HG03097 (cell line): ENCODE measurements at regions not wholly inside any gene's neighbourhood (a gene's known extent, or its start where the extent isn't known, plus 50 kb on each side); places are given as distances from the start of the nearest gene placed in this dataset.
"Not testable (repeated sequence)": the region's sequence is repeated elsewhere in the genome, so short reads cannot be mapped to it uniquely, and the experiment has no call there.

Source experiments
- ATAC-seq: cut with Tn5 transposase; IDR thresholded peaks from one replicate; pipeline ENCODE4 v1.9.1; 2021; ENCODE audit not compliant: unreplicated experiment, low FRiP score

GRCh38 chr4:38368613-38369012 is 295.4 kb upstream of the KLF3 start:
- ATAC-seq: no peak

GRCh38 chr4:38371391-38371851 is 292.6 kb upstream of the KLF3 start:
- no peak for ATAC-seq

DNA sequence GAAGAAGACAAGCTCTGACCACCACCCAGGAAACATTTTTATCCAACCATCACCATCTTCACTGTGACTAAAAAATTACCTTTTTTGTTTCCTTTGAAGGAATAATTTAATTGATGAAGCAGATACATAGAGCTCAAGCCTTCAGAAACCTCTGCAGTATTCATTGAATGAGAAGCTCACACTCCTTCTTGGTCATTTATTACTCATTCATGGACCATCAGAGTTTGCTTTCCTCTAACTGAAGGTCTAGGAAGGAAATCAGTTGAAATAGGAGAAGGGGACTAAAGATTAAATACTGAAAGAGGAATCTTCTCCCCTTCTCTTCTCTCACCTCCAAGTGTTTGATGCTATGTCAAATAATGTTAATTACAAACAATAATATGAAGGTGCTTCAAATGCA is 290.6 kb upstream of the KLF3 start:
- no peak for ATAC-seq

GRCh38 chr4:38377195-38377594 is 286.8 kb upstream of the KLF3 start:
- no peak for ATAC-seq

GRCh38 chr4:38378478-38378877 is 285.5 kb upstream of the KLF3 start:
- no peak for ATAC-seq

DNA sequence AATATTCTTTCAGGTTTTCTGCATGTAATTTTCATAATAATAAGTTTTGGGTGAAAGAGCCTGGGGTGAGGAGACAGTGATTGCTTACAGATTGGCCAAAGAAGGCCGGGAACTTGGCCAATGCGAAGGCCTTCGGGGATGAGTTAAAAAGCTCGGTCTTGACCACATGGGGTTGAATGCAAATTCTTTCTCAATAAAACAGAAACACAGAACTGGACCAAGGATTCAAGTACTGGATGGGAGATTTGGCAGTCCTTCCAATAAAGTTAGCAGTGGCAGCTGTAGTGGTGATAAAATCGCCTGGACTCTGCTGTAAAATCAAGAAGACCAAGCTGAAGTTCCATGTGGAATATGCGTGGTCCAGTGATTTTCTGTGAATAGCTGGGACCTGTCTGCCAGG is 282.2 kb upstream of the KLF3 start:
- no peak for ATAC-seq

DNA sequence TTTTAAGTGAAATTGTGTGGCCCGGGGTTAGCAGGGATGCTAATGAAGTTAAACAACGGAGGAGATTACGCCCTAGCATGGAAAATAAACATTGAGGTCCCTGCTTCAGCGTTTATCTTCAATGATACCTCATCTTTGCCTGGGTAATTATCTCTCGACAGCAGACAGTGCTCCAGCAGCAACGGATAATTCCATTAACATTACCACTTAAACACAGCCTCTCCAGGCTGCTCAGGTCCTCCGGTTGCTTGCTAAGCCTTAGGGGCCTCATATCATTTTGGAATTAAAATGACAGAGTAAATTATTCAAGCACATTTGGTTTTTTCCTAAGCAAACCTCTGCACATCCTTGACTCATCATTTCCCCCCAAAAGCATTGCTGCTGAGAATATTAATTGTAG is 281.5 kb upstream of the KLF3 start:
- no peak for ATAC-seq

DNA sequence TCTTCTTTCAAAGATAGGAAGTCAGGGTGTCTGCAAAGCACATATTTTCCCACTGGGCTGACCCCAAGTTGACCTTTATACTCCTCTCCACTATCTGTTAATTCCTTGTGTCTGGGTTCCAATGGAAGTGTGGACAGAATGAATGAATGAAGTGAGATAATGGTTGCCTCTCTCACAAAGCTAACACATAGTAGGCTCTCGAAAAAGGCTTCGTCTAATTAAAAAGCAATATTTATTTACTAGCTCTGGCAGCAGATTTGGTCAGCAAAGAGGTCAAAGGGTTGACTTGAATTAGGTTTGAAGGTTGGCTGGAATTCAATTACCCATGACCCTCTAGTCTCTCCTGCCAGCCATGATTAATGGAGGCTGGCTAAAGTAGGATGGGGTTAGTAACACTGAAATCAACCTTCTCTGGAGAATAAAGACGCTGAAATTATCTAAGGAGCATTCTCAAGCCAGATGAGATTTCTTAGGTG is 280.3 kb upstream of the KLF3 start:
- ATAC-seq: no peak

DNA sequence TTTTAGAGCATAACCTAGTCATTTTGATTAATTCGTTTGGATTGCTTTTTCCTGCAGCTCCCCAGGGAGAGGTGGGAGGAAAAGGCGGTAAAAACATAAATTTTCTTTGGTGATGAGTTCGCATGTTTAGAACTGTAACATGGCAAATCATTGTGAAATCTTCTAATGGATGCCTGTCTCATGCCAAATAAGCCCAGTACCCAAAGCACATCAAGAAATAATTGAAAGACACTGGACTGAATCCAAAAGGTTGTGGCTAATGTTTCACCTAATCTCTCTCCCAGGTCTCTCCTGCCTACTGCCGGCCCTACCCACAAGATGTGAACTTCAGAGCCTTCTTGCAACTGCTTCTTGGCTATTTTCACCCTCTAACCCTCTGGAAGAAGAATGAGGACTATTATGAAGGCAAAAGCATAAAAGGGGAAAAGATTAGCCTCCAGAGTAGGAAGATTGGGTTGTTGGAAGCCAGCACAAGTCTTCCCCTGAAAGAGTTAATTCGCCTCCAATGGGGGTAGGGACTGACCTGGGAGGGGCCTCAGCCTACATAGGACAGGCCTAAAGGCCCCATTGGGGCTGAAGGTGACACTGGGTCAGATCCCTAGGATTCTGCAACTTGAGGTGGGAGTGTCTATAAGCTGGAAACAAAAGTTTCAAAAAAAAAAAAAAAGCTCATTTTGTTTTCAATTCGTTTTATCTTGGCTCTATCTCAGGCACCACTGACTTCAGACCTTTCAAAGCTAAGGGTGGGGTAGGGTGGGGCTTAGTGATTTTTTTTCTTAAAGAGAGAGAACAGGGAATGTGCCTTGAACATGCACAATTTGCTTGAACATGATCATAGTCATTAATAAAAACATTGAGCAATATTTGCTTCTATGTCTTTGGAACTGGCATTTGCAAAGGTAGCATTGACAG is 278.6 kb upstream of the KLF3 start:
- no peak for ATAC-seq

GRCh38 chr4:38386005-38386551 is 277.9 kb upstream of the KLF3 start:
- ATAC-seq: no peak

DNA sequence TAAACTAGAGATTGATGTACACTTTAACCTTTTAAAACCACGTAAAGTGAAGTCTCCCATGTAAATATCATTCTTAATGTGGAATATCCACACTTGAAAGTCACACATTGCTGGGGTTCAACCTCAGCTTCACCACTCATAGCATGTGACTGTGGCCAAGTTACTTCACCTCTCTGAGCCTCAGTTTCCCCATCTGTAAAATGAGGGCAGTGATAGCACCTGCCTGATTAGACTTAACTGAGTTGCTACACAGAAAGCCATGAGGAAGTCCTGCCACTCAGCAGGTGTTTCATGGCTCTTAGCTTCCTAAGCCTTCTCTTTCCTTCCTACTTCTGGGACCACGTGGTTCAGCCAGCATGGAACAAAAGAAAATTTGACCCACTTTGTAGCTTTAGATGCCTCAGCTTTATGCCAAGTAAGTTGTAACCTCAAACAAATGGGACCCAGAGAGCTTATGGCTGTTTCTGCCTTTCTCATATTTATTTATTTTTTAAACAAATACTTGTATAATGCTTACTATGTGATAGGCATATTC is 277.3 kb upstream of the KLF3 start:
- no peak for ATAC-seq

GRCh38 chr4:38387348-38387747 is 276.7 kb upstream of the KLF3 start:
- ATAC-seq: no peak

DNA sequence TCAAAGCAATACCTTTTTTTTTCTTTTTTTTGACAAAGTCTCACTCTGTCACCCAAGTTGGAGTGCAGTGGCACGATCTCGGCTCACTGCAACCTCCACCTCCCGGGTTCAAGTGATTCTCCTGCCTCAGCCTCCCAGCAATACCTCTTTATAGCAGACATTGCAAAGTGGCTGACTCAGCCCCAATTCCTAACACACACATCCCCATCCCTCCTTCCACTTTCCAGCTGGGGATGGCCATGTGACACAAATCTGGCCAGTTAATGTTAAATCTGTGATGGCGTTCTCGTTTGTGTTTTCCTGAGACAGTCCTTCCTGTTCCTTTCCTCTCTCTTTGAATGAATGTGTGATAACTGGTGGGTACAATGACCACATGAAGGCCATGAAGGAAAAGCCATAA is 276.2 kb upstream of the KLF3 start:
- no peak for ATAC-seq

DNA sequence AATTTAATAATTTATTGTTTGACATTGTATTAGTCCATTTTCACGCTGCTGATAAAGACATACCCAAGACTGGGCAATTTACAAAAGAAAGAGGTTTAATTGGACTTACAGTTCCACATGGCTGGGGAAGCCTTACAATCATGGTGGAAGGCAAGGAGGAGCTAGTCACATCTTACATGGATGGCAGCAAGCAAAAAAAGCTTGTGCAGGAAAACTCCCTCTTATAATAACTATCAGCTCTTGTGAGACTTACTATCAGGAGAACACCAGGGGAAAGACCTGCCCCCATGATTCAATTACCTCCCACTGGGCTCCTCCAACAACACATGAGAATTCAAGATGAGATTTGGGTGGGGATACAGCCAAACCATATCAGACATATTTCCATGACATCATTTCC is 275.1 kb upstream of the KLF3 start:
- ATAC-seq: not testable (repeated sequence)

DNA sequence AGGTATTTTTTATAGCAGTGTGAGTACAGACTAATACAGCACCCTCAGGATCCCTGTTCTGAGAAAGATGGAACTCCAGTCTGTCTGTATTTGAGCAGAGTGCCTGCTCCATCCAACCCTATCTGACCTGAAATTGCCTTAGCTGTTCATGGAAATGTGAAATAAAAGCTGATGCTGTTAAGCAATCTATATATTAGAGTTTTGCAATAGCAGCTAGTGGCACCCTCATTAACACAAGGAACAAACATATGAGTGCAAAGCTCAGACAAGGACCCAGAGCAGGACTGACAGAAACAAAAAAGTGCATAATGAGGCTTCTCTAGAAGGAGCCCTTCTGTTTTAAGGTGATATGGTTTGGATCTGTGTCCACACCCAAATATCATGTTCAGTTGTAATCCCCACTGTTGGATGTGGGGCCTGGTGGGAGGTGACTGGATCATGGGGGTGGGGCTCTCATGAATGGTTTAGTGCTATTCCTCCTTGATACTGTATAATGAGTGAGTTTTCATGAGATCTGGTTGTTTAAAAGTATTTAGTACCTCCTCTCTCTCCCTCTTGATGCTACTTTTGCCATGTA is 272.9 kb upstream of the KLF3 start:
- no peak for ATAC-seq

DNA sequence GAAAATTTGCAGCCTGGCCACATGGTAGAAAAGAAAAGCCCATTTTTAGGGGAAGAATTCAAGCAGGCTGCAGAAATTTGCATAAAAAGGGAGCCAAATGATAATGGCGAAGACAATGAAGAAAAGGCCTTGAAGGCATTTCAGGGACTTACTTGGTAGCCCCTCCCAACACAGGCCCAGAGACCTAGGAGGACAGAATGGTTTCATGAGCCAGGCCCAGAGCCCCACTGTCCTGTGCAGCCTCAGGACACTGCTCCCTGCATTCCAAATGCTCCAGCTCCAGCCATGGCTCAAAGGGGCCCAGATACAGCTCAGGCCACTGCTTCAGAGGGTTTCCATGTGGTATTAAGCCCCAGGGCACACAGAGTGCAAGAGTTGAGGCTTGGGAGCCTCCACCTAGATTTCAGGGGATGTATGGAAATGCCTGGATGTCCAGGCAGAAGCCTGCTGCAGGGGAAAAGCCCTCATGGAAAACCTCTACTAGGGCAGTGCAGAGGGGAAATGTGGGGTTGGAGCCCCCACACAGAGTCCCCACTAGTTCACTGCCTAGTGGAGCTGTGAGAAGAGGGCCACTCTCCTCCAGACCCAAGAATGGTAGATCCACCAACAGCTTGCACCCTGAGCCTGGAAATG is 271.7 kb upstream of the KLF3 start:
- ATAC-seq: no peak

- no peak for ATAC-seq
Observed at GRCh38 chr4:38396091-38396490, 267.9 kb upstream of the KLF3 start.

DNA sequence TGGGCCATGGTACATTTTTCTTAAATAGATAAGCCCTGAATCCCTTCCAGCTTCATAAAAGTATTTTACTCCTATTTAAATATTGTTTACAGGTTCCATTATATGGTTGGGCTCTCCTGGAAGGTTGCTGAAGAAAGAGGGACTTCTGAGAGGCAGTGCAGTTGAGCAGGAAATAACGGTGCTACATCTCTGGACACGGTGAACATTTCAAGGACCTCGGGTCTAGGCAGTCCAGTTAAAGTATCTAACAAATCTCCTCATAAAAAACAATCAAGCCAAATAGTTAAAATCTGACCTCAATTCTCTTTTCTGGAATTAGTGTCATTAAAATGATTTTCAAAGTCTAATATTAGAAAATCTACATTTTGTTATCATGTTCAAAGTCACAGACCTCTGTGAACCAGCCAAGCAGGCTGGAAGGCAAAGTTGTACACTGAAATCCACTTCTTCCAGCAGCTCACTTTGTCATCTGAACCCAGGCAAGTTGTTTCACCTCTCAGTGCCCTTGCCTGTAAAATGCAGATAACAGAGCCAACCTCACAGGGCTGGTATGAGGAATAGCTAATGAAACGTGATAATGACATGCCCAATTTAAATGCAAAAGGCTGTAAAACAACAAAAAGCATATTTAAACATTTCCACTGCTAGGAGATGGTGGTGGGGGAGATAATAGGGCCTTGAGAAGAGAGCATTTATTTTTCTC is 267.0 kb upstream of the KLF3 start:
- ATAC-seq: no peak

DNA sequence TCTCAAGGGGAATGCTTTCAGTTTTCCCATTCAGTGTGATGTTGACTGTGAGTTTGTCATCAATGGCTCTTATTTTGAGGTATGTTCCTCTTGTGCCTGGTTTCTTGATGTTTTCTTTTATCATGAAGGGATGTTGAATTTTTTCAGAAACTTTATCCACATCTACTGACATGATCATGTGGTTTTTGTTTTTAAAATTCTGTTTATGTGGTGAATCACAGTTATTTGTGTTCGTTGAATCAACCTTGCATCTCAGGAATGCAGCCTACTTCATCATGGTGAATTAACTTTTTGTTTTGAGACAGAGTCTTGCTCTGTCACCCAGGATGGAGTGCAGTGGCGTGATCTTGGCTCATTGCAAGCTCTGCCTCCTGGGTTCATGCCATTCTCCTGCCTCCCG is 263.1 kb upstream of the KLF3 start:
- ATAC-seq: no peak

- ATAC-seq: no peak
Observed at GRCh38 chr4:38406243-38406642, 257.8 kb upstream of the KLF3 start.
